Body of pancreas (tissue), 4 donors: ENCODE measurements at regions not wholly inside any gene's neighbourhood (a gene's known extent, or its start where the extent isn't known, plus 50 kb on each side); places are given as distances from the start of the nearest gene placed in this dataset.

Source experiments
- ATAC-seq: fragments of 150-250 bp; one replicate; pipeline ENCODE4 v1.9.1; 2016
- DNase-seq, 4 donors: peaks; one replicate each; pipeline ENCODE4 v3.0.0-alpha.2; 2019
- H3K27ac ChIP-seq, 4 donors: fragments of 200-600 bp; sonication (generic); 1 replicate in 3 of 4; 2 replicates in 1 of 4; pipeline versions ENCODE4 v1.5.1 to v1.6.1; 2016 to 2019; ENCODE audit warnings: mild to moderate bottlenecking in 1 of 4, mixed read lengths in 1 of 4, moderate library complexity in 1 of 4
- H3K27me3 ChIP-seq, 2 donors: fragments of 200-600 bp; sonication (generic); one replicate each; pipeline ENCODE4 v1.6.0; 2016; ENCODE audit warnings: mild to moderate bottlenecking in 1 of 2
- H3K36me3 ChIP-seq, 2 donors: fragments of 200-600 bp; sonication (generic); replicated peaks in 1 of 2; 2 replicates each; pipeline ENCODE4 v1.5.1; 2016; ENCODE audit warnings: low read depth in 2 of 2; ENCODE audit not compliant: insufficient read depth in 1 of 2
- H3K4me1 ChIP-seq: fragments of 200-600 bp; sonication (generic); one replicate; pipeline ENCODE4 v1.6.0; 2016
- H3K4me3 ChIP-seq, 2 donors: fragments of 200-600 bp; sonication (generic); 1 replicate in 1 of 2; 2 replicates in 1 of 2; pipeline ENCODE4 v1.5.1; 2016 to 2019
- H3K9me3 ChIP-seq, 3 donors: fragments of 200-600 bp; sonication (generic); 1 replicate in 2 of 3; 2 replicates in 1 of 3; pipeline ENCODE4 v1.5.1; 2016
- CTCF ChIP-seq, 7 experiments: fragments of 450-650 bp in 4 of 7; fragments of 200-600 bp in 3 of 7; sonication (generic) in 3 of 7; IDR thresholded peaks; one replicate each; pipeline ENCODE4 v1.5.1; 2016 to 2019; ENCODE audit warnings: antibody characterized with exemption in 7 of 7
- POLR2A ChIP-seq, 3 donors: fragments of 450-650 bp; IDR thresholded peaks; one replicate each; pipeline ENCODE4 v1.6.1; 2016; ENCODE audit warnings: antibody characterized with exemption in 3 of 3, mild to moderate bottlenecking in 2 of 3
- WGBS, 2 donors: methylation state at CpG; one replicate each; pipeline ENCODE4 v1.1.5; 2017; 5-methylcytosine and 5-hydroxymethylcytosine counted together
- intact Hi-C: fragments of 100-400 bp; cut with DNase I; formaldehyde crosslinking; loops from one replicate; pipeline ENCODE4 v1.15.1; 2023

- H3K4me1 ChIP-seq = no peaks in the 10 kb centered on the region
- TF ChIP-seq POLR2A (IDR thresholded peaks at IDR 0.05) (no peak), CTCF (IDR thresholded peaks at IDR 0.05) (no peak)
- WGBS, 2 donors = 95 to 96% methylated on average over 1 of the region's 1 CpG
- H3K4me3 ChIP-seq = no peak overlapping the region
- peaks cover 0 to 7% (median 0%) of the 10 kb centered on the region in 3 donors for H3K9me3 ChIP-seq
- intact Hi-C loops = no loop called here
- ATAC-seq (no peak), DNase-seq (no peak)
- no peaks in the 10 kb centered on the region for H3K36me3 ChIP-seq
- no peaks in the 10 kb centered on the region for H3K27me3 ChIP-seq
- H3K27ac ChIP-seq = no peak overlapping the region
Measured at GRCh38 chr5:124433170-124433569, 313.3 kb downstream of the ZNF608 start.

- Histone ChIP-seq H3K4me3 (no peak overlapping the region), H3K36me3 (no peaks in the 10 kb centered on the region), H3K4me1 (no peaks in the 10 kb centered on the region), H3K27ac (no peak overlapping the region), H3K9me3 (no peaks in the 10 kb centered on the region), H3K27me3 (no peaks in the 10 kb centered on the region)
- DNase-seq = no peak
- intact Hi-C loops = no loop called here
- 65 to 86% methylated on average over 1 of the region's 1 CpG for WGBS, 2 donors
- no peak for TF ChIP-seq CTCF (IDR thresholded peaks at IDR 0.05)
- no peak for TF ChIP-seq POLR2A (IDR thresholded peaks at IDR 0.05)
- no peak for ATAC-seq
Measured at GRCh38 chr5:124421584-124421983, 324.9 kb downstream of the ZNF608 start.

- Histone ChIP-seq H3K4me1 (no peaks in the 10 kb centered on the region), H3K27ac (no peak overlapping the region), H3K27me3 (no peaks in the 10 kb centered on the region), H3K4me3 (no peak overlapping the region), H3K9me3 (no peaks in the 10 kb centered on the region), H3K36me3 (no peaks in the 10 kb centered on the region)
- intact Hi-C loops = no loop called here
- WGBS, 2 donors = 42 to 100% methylated on average over 1 to 2 of the region's 2 CpGs
- no peak for ATAC-seq
- DNase-seq = no peak
- TF ChIP-seq POLR2A (IDR thresholded peaks at IDR 0.05) (no peak), CTCF (IDR thresholded peaks at IDR 0.05) (no peak)
Measured at GRCh38 chr5:124420952-124421351, 325.5 kb downstream of the ZNF608 start.

- no peak for DNase-seq
- Histone ChIP-seq H3K9me3 (no peaks in the 10 kb centered on the region), H3K4me3 (no peak overlapping the region), H3K27me3 (no peaks in the 10 kb centered on the region), H3K4me1 (no peaks in the 10 kb centered on the region), H3K27ac (no peak overlapping the region), H3K36me3 (no peaks in the 10 kb centered on the region)
- no peak for TF ChIP-seq CTCF (IDR thresholded peaks at IDR 0.05)
- no peak for TF ChIP-seq POLR2A (IDR thresholded peaks at IDR 0.05)
- 54 to 73% methylated on average over 2 of the region's 2 CpGs for WGBS, 2 donors
- no peak for ATAC-seq
- intact Hi-C loops = no loop called here
Measured at GRCh38 chr5:124419531-124419930, 326.9 kb downstream of the ZNF608 start.

- Histone ChIP-seq H3K27ac (no peak overlapping the region), H3K36me3 (no peaks in the 10 kb centered on the region), H3K9me3 (no peaks in the 10 kb centered on the region), H3K27me3 (no peaks in the 10 kb centered on the region), H3K4me1 (no peaks in the 10 kb centered on the region), H3K4me3 (no peak overlapping the region)
- TF ChIP-seq CTCF (IDR thresholded peaks at IDR 0.05) (no peak), POLR2A (IDR thresholded peaks at IDR 0.05) (no peak)
- no peak for ATAC-seq
- no peak for DNase-seq
- intact Hi-C loops = no loop called here
- WGBS, 2 donors = 70 to 76% methylated on average over 2 of the region's 2 CpGs
Measured at GRCh38 chr5:124418390-124418789, 328.0 kb downstream of the ZNF608 start.
